ENCODE measurements at regions not wholly inside any gene's neighbourhood (a gene's known extent, or its start where the extent isn't known, plus 50 kb on each side); places are given as distances from the start of the nearest gene placed in this dataset.
A peak's percentile ranks its signal among the peaks of the same experiment; 100 is the strongest.

- DNase-seq (ENCODE audit: insufficient read length, low spot score) (no peak), FAIRE-seq (no peak)
Observed at GRCh38 chr6:75546381-75546780, 52.8 kb upstream of the FILIP1 start.

DNA sequence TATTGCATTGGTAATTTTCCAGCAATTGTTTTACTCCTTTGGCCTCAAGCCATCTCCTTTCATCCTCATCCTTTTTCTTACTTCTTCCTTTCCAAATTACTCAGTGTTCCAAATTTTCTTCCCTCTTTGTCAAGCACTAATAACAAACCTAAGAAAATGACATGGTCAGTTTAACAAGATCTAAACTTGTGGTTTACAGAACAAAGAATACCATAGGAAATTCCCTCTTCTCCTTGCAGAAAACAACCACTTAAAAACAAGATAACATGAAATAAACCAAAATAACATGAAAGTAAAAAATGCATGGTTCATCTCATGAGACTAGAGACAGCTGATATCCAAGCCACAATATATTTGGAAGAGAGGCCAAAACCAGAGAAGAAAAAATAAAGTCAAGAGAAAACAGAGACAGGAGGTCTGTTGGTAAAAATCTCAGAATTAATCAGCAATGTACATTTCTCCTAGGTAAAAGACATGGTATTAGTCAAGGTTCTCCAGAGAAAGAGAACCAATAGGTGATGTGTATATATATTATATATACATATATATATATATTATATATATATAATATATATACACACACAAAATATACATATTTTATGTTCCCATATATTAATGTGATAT is 51.0 kb upstream of the SENP6 start:
- FAIRE-seq (peak; percentile 71), DNase-seq (ENCODE audit: insufficient read length, low spot score) (no peak)

DNA sequence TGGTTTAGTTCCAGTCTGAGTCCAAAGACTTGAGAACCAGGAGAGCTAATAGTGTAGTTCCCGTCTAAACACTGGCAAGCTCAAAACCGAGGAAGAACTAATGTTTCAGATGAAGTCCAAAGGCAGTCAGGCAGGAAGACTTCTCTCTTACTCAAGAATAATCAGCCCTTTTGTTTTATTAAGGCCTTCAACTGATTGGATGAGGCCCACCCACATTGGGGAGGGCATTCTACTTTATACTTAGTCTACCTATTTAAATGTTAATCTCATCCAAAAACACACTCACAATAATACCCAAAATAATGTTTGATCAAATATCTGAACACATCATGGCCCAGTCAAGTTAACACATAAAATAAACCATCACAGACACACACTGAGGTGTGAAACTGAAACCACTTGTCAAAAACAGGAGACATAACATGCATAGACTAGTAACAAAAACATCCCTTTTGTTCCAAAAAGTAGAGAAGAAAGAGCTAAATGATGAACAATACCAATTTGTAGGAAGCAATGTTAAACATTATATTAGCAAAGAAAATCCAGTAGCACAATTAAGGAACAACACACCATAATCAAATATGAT is 50.2 kb upstream of the SENP6 start:
- FAIRE-seq, result peak; percentile 85
- no peak for DNase-seq (ENCODE audit: insufficient read length, low spot score)

Measured in GM19239 (cell line).